ENCODE measurements at regions not wholly inside any gene's neighbourhood (a gene's known extent, or its start where the extent isn't known, plus 50 kb on each side); places are given as distances from the start of the nearest gene placed in this dataset.
"Not testable (repeated sequence)": the region's sequence is repeated elsewhere in the genome, so short reads cannot be mapped to it uniquely, and the experiment has no call there.

DNA sequence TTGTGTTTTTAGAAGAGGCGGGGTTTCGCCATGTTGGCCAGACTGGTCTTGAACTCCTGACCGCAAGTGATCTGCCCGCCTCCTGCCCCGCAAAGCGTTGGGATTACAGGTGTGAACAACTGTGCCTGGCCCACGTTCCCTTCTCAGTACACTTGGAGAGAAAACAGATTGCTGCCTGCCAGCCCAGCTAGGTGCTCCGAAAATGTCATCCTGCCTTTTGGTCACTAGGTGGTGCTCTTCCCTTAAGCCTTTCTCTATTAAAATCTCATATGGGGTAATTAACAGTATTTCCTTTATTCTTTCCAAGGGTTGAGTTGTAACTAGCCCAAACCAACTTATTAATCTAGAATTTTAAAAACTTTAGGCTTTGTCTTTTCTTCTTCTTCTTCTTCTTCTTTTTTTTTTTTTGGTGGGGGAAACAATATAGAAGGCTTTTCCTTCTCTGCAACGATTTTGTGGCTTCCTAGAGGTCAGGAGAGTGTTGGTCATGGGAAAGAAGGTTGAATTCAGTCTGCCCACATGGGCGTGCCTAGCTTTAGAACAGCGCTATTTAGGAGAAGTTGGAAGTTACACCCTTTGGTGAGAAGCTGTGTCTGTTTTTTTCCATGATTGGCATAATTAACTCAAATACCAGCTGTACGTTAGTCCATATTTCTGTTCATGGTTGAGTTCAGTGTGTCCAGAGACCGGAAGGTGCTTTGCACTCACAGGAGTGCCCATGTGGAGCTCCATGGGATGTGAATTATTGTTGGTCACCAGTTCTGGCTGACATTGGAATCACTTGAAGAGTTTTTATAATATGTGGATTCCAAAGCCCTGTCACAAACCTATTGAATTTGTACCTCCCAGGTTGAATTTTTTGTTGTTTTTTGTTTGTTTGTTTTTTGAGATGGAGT, 110.1 kb downstream of the LAT start:
- DNase-seq, result not testable (repeated sequence)

DNA sequence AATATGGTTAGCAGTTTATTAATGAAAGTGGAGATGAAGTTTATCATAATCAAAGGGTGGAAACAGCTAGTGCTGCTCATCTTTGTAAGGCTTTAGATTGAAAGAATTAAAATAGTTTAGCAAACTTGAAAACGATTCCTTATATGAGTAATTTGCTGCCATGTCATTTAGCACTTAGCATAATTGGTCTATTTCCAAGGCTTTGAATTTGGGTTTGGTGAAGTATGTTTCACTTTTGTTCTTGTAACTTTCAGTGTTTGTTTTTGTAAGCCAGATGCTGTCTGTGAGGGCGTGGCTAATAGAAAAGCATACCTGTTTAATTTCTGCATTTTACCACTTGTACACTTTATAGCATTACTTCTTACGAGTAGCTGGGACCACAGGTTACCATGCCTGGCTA, 109.5 kb downstream of the LAT start:
- DNase-seq, result not testable (repeated sequence)

DNA sequence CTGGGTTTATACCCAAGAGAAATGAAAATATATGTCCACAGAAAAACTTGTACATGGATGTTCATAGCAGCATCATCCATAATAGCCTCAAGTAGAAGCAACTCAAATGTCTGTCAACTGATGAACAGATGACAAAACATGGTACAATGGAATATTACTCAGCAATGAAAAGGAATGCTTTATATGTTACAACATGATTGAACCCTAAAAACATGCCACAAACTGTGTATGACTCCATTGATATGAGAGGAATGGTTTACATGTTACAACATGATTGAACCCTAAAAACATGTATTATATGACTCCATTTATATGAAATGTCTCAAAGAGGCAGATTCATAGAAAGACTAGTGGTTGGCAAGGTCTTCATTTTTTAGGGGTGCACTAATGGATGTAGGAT, 104.8 kb downstream of the LAT start:
- not testable (repeated sequence) for DNase-seq

DNA sequence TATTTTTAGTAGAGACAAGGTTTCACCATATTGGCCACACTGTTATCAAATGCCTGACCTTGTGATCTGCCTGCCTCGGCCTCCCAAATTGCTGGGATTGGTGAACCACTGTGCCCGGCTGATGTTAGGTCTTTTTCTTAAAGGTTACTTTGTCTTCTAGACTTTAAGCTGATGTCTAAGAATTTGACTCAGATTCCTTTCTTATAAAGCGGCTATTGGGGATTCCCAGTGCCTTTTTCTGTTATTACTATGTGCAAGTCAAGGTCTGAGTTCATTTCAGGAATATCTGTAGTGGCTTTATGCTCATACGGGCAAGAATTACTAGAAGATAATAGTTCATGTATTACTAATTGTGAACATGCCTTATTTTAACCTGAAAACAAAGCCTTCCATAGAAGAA, 102.8 kb downstream of the LAT start:
- not testable (repeated sequence) for DNase-seq

GRCh38 chr16:29081829-29082639, 97.2 kb downstream of the LAT start:
- DNase-seq, result not testable (repeated sequence)

DNA sequence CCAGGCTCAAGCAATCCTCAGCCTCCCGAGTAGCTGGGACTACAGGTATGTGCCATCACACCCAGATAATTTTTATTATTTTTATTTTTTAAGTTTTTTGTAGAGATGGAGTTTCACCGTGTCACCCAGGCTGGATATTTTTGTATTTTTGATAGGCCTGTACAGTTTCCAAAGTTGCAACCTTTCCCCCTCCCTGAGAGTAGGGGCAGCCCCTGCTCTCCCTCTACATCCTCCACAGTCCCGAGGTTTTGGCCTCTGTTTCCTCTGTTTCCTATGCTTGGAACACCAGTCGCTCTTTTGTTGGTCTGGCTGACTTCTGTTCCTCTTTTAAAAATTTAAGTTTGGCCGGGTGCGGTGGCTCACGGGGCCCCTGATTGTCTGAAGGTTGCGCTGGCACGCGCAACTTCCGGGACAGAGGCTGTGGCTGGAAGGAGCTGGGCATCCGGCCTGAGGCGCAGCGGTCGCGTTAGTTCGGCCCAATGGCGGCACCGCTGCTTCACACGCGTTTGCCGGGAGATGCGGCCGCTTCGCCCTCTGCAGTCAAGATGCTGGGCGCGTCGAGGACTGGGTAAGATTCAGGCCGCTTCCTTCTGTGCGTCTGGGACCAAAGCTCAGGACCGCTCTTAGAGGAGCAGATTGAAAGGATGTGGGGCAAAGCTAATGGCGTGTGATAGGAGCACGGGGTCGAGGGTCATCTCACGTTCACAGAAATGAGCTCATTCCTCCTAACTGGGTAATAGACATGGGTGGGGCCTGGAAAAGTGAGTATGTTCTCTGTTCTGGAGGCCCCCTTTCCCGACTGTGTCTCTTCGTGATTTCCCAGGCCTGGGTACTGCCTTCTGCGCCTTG, 89.9 kb downstream of the LAT start:
- DNase-seq, result not testable (repeated sequence)

- DNase-seq, result not testable (repeated sequence)
These were observed 77.4 kb downstream of the LAT start for GRCh38 chr16:29062235-29062634.

GRCh38 chr16:29061467-29061921, 76.6 kb downstream of the LAT start:
- DNase-seq, result not testable (repeated sequence)

DNA sequence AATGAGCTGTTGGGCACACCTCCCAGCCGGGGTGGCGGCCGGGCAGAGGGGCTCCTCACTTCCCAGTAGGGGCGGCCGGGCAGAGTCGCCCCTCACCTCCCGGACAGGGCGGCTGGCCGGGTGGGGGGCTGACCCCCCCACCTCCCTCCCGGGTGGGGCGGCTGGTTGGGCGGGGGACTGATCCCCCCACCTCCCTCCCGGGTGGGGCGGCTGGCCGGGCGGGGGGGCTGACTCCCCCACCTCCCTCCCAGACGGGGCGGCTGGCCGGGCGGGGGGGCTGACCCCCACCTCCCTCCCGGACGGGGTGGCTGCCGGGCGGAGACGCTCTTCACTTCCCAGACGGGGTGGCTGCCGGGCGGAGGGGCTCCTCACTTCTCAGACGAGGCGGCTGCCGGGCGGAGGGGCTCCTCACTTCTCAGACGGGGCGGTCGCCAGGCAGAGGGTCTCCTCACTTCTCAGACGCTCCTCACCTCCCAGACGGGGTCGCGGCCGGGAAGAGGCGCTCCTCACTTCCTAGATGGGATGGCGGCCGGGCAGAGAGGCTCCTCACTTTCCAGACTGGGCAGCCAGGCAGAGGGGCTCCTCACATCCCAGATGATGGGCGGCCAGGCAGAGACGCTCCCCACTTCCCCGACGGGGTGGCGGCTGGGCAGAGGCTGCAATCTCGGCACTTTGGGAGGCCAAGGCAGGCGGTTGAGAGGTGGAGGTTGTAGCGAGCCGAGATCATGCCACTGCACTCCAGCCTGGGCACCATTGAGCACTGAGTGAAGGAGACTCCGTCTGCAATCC, 75.4 kb downstream of the LAT start:
- not testable (repeated sequence) for DNase-seq

DNA sequence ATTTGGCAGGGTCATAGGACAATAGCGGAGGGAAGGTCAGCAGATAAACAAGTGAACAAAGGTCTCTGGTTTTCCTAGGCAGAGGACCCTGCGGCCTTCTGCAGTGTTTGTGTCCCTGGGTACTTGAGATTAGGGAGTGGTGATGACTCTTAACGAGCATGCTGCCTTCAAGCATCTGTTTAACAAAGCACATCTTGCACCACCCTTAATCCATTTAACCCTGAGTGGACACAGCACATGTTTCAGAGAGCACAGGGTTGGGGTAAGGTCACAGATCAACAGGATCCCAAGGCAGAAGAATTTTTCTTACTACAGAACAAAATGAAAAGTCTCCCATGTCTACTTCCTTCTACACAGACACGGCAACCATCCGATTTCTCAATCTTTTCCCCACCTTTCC, 74.7 kb downstream of the LAT start:
- DNase-seq, result not testable (repeated sequence)

Measured in NCI-H446 treated with DMSO at 0.1 percent for 48 hours (cell line).